DMS53 (cell line): ENCODE measurements at regions not wholly inside any gene's neighbourhood (a gene's known extent, or its start where the extent isn't known, plus 50 kb on each side); places are given as distances from the start of the nearest gene placed in this dataset.
"Not testable (repeated sequence)": the region's sequence is repeated elsewhere in the genome, so short reads cannot be mapped to it uniquely, and the experiment has no call there.

ENCODE experiments used
- DNase-seq: peaks from one replicate; lab custom pipeline; 2025; lab: John Stamatoyannopoulos, UW

GRCh38 chr10:47626975-47627374 lies 103.5 kb upstream of the AGAP9 start:
- DNase-seq, result not testable (repeated sequence)

DNA sequence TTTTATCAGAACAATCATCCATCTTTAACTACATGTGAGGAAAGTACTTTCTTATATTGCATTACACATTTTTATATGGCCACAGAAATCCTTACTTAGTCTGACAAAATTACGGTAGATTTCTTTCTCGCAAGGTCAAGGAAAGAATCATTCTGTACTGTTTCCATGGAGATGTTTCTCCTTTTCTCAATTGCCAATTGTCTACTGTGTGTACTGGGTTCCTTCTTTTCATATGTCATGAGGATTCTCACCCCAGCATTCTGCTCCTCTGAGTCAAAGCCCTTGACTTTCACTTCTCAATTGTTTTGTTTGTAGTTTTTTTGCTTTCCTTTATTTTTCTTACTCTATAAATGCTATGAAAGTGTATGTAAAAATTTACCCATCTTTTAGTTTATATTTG lies 99.3 kb upstream of the AGAP9 start:
- not testable (repeated sequence) for DNase-seq

DNA sequence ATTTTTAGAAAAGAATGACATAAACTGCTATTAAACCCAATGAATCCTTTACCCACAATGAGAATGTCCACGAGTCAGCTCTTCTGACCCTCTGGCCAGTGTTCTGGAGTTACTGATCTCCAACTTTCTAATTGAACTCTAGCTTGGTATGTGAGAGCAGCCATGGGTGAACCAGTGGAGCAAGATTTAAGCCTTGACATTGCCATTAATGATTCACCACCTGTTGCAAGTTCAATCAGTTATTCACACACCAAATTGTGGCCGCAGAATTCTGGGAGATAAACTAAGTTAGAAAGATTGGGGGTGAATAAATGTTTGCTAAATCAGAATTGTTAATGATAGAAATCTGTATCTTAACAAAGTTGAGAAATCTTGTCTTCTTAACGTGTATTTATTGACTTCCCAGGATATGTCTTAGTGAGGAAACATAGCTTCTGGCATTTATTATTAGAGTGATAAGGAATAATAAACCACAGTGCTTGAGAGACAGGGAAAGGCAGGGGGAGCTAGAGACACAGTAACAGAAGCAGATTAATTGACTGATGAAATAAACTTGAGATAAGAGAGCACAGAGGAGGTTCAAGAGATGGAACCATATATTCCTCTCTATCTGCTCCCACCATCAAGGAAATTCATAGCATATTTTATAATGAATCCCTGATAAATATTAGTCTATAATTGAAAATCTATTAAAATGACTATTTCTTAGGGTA lies 96.0 kb upstream of the AGAP9 start:
- DNase-seq, result peak; percentile 53

DNA sequence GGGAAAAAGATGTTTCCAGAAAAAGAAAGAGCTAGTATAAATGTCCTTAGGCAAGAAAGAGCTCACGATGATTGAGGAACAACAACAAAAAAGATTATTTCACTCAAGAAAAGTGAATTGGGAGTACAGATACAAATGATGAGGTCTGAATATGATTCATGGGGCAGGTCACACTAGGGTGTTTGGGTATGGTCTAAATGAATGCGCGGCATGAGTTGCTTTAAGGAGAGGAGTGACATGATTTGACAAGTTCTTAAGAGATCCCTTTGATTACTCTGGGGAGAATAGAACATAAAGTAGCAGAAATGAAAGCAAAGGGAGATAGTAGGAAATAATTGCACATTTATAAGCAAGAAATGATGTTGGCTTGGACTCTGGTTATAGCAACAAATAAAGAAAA lies 85.9 kb upstream of the AGAP9 start:
- DNase-seq, result not testable (repeated sequence)

- not testable (repeated sequence) for DNase-seq
Measured at GRCh38 chr10:47605791-47606773, 82.6 kb upstream of the AGAP9 start.

- not testable (repeated sequence) for DNase-seq
Measured at GRCh38 chr10:47600604-47601003, 77.2 kb upstream of the AGAP9 start.

- DNase-seq, result not testable (repeated sequence)
Measured at GRCh38 chr10:47600127-47600526, 76.7 kb upstream of the AGAP9 start.

DNA sequence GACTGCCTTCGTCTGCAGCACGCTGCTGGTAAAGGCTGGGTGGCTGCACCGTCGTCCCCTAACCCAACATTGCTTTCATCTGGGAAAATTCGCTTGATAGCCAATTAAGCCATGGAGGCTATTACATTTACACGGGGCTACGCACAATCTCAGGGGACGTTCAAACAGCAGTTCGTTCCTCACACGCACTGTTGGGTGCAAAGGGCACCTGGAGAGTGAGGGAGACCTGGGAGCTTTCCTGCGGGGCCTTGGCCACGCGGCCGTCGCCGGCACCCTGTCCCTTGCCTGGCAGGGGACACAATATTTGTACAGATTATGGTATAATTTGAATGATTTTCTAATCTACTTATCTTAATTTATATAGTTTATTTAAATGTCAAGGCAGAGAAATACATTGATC lies 76.2 kb upstream of the AGAP9 start:
- not testable (repeated sequence) for DNase-seq

DNA sequence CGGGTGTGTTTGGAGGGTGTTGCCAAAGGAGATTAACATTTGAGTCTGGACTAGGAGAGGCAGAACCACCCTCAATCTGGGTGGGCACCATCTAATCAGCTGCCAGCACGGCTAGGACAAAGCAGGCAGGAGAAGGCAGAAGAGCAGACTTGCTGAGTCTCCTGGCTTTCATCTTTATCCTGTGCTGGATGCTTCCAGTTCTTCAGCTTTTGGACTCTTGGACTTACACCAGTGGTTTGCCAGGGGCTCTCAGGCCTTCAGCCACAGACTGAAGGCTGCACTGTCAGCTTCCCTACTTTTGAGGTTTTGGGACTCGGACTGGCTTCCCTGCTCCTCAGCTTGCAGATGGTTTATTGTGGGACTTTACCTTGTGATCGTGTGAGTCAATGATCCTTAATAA lies 70.4 kb upstream of the AGAP9 start:
- not testable (repeated sequence) for DNase-seq

GRCh38 chr10:47593129-47593528 lies 69.7 kb upstream of the AGAP9 start:
- DNase-seq, result not testable (repeated sequence)

- DNase-seq, result not testable (repeated sequence)
Measured at GRCh38 chr10:47590956-47591355, 67.5 kb upstream of the AGAP9 start.

GRCh38 chr10:47590534-47590933 lies 67.1 kb upstream of the AGAP9 start:
- DNase-seq, result not testable (repeated sequence)

GRCh38 chr10:47582051-47582450 lies 58.6 kb upstream of the AGAP9 start:
- not testable (repeated sequence) for DNase-seq

- not testable (repeated sequence) for DNase-seq
Measured at GRCh38 chr10:47580063-47580462, 56.6 kb upstream of the AGAP9 start.

DNA sequence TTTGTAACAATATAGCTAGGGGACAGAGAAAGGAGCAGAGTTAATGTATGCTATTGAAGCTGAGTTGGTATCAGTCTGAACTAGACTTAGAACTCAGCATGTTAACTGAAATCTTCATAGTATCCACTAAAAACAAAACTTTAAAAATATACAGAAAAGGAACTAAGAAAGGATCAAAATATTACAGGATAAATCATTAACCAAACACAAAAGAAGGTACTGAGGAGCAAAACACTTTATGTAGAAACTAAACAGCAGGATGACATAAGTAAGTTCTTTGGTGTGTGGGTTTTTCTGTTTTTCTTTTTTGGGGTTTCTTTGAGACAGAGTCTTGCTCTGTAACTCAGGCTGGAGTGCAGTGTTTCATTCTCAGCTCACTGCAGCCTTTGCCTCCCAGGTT lies 55.1 kb upstream of the AGAP9 start:
- not testable (repeated sequence) for DNase-seq
